Femur (tissue), 1 donor: ENCODE measurements at regions not wholly inside any gene's neighbourhood (a gene's known extent, or its start where the extent isn't known, plus 50 kb on each side); places are given as distances from the start of the nearest gene placed in this dataset.
"Not testable (repeated sequence)": the region's sequence is repeated elsewhere in the genome, so short reads cannot be mapped to it uniquely, and the experiment has no call there.

Experiments
- DNase-seq: peaks from one replicate; pipeline ENCODE4 v3.0.0-alpha.2; 2017

DNA sequence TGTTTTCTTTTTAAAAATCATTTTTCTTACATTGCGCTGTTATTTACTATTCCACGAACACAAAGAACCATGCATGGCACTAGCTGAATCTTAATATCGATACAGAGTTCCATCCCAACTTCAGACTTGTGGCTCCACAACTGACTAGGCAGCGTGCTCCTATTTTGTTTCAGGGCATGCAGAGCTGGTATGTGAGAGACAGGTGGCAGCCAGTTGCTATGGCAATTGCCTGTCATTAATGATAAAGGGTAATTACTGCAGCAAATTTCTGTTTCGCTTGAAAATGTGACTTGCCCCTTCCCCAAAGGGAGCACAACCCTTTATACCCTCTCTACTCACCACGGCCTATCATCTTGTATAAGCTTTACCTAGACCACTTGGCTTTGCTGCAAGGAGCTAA lies 113.1 kb upstream of the G2E3 start:
- DNase-seq, result no peak

DNA sequence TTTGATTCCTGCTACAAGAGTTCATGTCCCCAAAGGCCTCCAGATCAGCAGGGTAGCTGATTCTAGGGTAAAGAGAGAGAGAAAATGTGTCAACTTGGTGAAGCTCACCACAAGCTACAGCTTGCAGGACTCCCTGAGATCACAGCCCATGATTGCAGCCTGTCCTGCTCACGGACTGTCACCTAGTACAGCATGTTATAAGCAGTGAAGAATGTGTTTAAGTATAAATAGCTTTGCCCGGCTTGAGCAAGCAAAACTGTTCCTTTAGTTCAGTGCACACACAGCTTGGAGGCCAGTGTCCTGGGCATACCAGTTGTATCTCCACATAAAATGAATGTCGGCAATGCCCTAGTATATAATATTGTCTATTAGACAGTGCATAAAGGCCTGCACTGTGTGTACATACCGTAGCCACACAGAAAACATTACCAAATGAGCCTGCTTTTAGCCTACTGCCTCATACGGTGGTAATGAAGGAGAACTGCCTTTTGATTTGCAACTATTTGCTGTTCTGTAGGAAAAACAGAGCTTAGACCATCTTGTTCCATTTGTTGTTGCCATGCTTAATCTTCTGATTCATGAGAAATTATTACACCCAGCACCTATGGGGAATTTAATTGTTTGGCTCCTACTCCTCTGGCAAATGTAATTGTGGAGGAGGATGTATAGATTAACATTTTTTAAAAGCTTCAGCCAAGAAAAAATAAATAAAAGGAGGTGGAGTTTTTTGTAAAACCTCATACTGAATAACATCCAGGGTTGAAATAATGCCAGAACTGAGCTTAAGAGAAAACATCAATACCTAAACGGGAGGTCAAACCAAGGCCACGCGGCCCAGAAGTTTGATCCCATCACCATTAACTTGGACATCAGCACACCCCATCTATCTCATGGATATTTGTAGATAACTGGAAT lies 108.1 kb upstream of the G2E3 start:
- DNase-seq, result peak; percentile 21

DNA sequence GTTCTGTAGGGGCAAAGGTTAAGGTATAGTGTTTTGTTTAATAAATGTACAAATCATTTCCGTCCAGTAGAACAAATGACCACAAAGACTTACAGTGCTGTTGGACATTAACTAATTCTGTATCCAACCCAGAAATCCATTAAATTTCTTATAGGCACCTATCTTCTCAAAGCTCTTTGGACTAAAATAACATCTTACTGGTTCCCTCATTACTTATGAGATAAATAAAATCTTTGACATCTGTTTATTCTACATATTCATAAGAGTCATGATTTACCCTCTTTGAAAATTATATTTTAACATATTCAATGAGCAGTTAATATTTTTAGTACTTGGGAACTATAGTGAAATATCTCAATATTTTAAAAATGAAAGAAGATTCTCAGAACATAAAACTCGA lies 102.7 kb upstream of the G2E3 start:
- DNase-seq, result no peak

DNA sequence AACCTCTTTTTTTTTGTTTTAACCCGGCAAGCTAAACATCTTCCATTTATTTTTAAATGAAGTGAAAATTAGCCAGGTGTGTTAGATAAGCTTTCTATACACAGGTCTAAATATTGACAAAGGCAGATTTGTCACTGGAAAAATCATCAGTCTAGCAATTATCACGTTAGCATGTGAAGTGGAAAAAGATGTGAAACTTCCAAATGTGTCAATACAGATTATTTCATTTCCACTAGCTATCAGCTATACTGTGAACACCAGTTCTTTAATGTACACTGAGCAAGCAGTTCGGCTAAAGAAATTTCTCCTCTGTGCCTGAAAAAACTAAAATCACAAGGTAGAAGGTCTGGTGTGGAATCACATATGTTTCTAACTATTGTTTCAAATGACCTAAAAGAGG lies 96.6 kb upstream of the G2E3 start:
- no peak for DNase-seq

DNA sequence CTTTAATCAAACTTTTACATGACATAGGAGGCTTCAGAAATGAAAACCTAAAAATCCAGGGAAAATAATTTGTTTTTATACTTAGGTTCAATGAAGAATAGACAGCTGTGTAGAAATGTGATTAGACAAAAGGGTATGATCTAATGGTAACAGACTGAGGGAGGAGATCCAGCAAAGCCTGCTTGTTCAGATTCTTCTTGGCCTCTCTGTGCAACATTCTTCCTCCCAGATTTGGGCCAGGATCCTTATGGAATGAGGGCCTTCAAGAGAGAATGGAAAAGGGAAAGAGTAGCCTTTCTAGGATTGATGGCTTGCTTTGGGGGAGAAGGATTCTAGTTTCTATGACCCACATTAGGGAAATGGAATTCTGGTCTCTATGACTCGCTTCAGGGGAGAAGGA lies 94.5 kb upstream of the G2E3 start:
- no peak for DNase-seq

DNA sequence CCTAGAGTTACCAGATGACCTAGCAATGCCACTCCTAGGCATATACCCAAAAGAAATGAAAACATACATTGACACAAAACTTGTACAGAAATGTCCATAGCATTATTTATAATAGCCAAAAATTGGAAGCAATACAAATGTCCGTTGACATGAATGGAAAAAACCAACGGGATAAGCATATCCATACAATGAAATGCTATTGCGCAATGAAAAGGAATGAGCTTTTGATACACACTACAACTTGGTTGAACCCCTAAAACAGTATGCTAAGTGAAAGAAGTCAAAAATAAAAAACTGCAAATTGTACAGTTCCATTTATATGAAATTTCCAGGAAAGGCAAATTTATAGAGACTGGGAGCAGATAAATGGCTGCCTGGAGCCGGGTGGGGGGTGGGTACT lies 90.6 kb upstream of the G2E3 start:
- DNase-seq, result no peak

DNA sequence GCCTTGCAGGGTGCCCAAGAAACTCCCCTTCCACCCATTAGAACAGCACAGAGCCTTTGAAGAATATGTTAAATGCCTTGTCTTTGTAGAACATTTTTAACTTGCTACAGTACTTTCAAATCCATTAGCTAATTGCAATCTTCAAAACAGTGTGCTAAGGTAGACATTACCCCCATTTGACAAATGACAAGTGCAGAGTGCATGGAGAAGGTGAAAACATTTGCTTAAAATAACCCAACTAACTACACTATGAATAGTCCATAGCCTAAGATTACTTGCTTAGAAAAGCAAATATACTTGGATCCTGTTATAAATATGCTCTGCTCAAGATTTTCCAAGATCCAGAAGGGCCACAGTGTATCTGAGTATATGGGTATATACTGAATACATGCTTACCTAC lies 87.0 kb upstream of the G2E3 start:
- DNase-seq, result no peak

DNA sequence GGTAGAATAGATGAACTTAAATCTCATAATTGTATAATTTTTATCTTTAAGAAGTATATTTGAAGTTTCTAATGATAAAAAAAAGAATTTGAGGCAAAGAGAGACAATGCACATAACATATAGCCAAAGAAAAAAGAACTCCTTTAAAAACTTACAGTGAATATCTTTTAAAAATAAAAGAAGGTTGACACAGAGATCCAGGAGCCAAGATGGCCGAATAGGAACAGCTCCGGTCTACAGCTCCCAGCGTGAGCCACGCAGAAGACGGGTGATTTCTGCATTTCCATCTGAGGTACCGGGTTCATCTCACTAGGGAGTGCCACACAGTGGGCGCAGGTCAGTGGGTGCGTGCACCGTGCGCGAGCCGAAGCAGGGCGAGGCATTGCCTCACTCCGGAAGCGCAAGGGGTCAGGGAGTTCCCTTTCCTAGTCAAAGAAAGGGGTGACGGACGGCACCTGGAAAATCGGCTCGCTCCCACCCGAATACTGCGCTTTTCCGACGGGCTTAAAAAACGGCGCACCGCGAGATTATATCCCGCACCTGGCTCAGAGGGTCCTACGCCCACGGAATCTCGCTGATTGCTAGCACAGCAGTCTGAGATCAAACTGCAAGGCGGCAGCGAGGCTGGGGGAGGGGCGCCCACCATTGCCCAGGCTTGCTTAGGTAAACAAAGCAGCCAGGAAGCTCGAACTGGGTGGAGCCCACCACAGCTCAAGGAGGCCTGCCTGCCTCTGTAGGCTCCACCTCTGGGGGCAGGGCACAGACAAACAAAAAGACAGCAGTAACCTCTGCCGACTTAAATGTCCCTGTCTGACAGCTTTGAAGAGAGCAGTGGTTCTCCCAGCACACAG lies 84.9 kb upstream of the G2E3 start:
- DNase-seq, result not testable (repeated sequence)

DNA sequence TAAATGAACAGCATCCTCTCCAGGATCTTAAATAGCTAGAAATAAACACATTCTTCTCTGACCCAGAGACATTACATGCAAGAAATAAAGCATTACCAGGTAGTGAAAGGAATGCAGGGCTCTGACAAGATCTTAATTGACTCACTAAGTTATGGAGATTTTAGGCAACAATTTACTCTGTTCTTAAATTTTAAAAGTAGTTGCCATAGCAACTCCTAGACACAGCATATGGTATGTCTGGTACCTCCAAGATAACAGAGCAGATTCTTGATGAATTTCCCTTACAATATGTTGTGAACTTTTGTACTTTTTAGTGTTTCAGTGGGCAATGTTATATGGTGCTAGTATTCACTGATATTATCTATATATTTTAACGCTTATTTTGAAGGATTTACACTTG lies 76.7 kb upstream of the G2E3 start:
- DNase-seq, result no peak

DNA sequence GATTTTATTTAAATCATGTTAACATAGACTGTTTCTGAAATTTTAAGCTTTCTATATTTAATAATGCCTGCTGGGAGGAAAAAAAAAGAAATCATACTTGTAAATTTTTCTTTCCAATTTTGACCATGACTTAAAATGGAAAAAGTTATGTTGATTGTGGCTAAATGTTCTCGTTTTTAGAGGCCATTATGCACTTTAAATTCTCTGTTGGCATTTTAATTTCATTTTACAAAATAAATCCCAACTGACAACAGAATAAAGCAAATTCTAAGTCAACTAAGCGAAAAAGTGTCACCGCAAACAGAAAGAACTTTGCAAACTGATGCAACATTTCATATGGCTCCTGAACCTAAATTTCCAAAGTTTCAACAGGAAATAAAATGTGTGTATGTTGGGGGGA lies 74.8 kb upstream of the G2E3 start:
- DNase-seq, result no peak

DNA sequence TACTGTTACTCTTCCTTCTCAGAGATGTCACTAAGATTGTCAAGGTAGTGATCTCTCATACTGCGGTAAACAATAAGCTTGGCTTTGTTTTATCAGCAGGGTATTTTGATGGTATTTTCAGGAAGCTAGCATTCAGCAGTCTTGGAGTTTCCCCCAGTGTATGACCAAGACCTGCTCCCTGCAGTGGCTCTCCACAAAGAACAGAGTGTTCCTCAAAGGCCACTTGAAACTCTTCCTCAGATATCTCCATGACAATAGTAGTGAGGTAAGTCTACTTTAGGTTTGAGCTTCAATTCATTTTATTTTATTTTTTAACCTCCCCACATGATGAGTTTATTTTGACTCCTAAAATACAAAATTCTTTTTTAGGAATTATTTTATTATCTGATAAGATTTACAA lies 74.0 kb upstream of the G2E3 start:
- no peak for DNase-seq

DNA sequence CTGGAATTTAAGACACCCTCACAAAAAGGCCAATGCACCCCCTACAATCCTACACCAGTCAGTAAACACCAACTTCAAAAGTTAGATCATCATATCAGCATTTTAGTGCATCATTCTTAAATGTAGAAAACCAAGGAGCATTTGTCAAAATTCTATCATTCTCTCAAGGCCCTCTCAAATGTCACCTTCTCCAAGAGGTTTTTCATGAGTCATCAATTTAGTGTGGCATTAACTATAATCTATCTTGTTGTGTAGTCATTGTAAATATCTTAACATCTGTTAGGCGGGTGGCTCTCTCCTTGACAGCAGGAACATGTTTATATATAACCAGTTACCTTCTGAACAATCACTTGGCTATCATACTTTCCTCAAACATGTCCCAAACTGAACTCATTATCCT lies 62.1 kb upstream of the G2E3 start:
- DNase-seq, result no peak

DNA sequence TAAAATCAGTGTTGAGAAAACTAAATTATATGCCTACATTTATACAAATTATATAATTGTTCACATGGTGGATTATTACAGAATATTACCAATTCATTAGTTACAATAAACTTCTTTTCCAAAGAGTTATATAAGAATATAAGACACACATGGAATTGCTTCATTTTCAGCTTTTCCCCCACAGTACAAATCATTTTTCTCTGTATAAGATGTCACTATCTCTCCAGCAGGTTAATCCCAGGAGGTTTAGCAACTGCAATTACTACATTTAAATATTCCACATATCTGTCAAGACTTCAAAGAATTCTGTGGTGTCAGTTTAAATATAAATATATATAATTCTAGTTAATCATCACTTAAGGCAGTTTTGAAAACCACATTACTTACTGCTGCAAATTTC lies 59.6 kb upstream of the G2E3 start:
- no peak for DNase-seq

DNA sequence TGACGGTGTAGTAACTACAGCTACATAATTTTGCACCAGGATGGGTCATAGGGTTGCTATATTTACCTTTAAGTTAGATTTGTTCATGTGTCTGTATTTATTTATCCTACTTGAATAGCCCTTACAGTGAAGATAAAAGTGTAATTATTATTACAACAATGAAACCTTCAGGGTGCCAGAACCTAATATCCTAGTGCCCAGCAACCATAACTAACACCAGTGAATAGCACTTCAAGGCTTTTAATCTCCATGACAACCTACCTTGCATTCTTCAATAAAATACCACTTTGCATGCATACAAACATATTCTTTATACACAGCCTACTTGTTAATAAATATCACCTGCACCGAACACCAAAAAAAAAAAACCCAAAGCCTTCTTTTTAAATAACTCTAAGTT lies 58.7 kb upstream of the G2E3 start:
- DNase-seq, result no peak

DNA sequence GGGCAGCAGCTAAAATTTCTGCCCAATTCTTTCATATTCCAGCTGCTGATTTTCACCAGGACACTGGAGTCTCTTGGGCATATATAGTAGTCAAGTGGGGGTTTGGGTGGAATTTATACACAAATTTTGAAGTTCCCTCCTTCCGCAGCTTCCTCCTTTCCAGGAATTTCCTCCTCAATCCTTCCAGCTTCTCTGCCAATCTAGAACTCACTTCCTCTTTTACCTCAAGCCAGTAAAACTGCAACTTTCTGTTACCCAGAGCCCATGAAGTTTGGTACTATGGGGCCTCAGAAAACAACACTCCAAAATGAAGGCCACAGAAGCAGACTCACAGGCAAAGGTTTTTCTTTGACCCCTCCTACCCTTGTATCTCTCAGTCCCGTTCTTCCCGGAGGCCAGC lies 51.7 kb upstream of the G2E3 start:
- no peak for DNase-seq
